Fibroblast of pulmonary artery (primary cell): ENCODE measurements at regions not wholly inside any gene's neighbourhood (a gene's known extent, or its start where the extent isn't known, plus 50 kb on each side); places are given as distances from the start of the nearest gene placed in this dataset.

Experiments
- DNase-seq: peaks from one replicate; pipeline ENCODE4 v3.0.0-alpha.2; 2010; ENCODE audit warnings: low read depth
- H3K4me3 ChIP-seq: replicated peaks from 2 replicates; pipeline ENCODE4 v1.5.1; 2011; ENCODE audit warnings: low read depth, mild to moderate bottlenecking, control low read depth, low read length, moderate library complexity
- CTCF ChIP-seq: IDR thresholded peaks from 2 replicates; pipeline ENCODE4 v1.5.1; 2011; ENCODE audit warnings: mild to moderate bottlenecking, control low read depth, low read length, inconsistent platforms; ENCODE audit errors: missing control alignments

- no peak overlapping the region for H3K4me3 ChIP-seq
- no peak for TF ChIP-seq CTCF
- no peak for DNase-seq
Observed at GRCh38 chr21:15442743-15443469, 286.9 kb upstream of the USP25 start.

- DNase-seq = no peak
- H3K4me3 ChIP-seq = no peak overlapping the region
- no peak for TF ChIP-seq CTCF
Observed at GRCh38 chr21:15443740-15444117, 286.1 kb upstream of the USP25 start.

GRCh38 chr21:15444118-15444960, 285.4 kb upstream of the USP25 start:
- DNase-seq = no peak
- H3K4me3 ChIP-seq = no peak overlapping the region
- TF ChIP-seq CTCF = no peak

- no peak overlapping the region for H3K4me3 ChIP-seq
- DNase-seq = no peak
- TF ChIP-seq CTCF = no peak
Observed at GRCh38 chr21:15445327-15445726, 284.5 kb upstream of the USP25 start.

GRCh38 chr21:15446223-15446622, 283.6 kb upstream of the USP25 start:
- no peak for DNase-seq
- H3K4me3 ChIP-seq = no peak overlapping the region
- TF ChIP-seq CTCF = no peak

GRCh38 chr21:15449556-15449955, 280.2 kb upstream of the USP25 start:
- H3K4me3 ChIP-seq = no peak overlapping the region
- DNase-seq = no peak
- no peak for TF ChIP-seq CTCF
